Neural crest cell (in vitro differentiated cells): ENCODE measurements at regions not wholly inside any gene's neighbourhood (a gene's known extent, or its start where the extent isn't known, plus 50 kb on each side); places are given as distances from the start of the nearest gene placed in this dataset.
"Not testable (repeated sequence)": the region's sequence is repeated elsewhere in the genome, so short reads cannot be mapped to it uniquely, and the experiment has no call there.

Experiments used
- DNase-seq: peaks from one replicate; pipeline ENCODE4 v3.0.0; 2021; ENCODE audit warnings: low read depth, mixed read lengths, low spot score
- H3K27ac Mint-ChIP-seq: one replicate; pipeline ENCODE4 v1.8.0; 2021; ENCODE audit warnings: mild to moderate bottlenecking, mixed read lengths; ENCODE audit not compliant: unreplicated experiment
- H3K27me3 Mint-ChIP-seq: 2 replicates; pipeline ENCODE4 v1.8.0; 2021; ENCODE audit warnings: low read depth, mild to moderate bottlenecking, mixed read lengths
- H3K36me3 Mint-ChIP-seq: 2 replicates; pipeline ENCODE4 v1.8.0; 2021; ENCODE audit warnings: low read depth, mild to moderate bottlenecking, mixed read lengths
- H3K4me1 Mint-ChIP-seq: 2 replicates; pipeline ENCODE4 v1.8.0; 2021; ENCODE audit warnings: mixed read lengths
- H3K4me3 Mint-ChIP-seq: one replicate; pipeline ENCODE4 v1.8.0; 2021; ENCODE audit warnings: mild to moderate bottlenecking, mixed read lengths
- H3K9me3 Mint-ChIP-seq: 2 replicates; pipeline ENCODE4 v1.8.0; 2021; ENCODE audit warnings: mixed read lengths
- CTCF ChIP-seq: fragments of 200-600 bp; sonication (generic); conservative IDR thresholded peaks from 2 replicates; pipeline ENCODE4 v1.5.0; 2021; ENCODE audit warnings: antibody characterized with exemption, mild to moderate bottlenecking

GRCh38 chr2:142380372-142380771 lies 249.6 kb upstream of the LRP1B start:
- Mint-ChIP-seq H3K27me3 (no peaks in the 10 kb centered on the region), H3K9me3 (no peaks in the 10 kb centered on the region), H3K36me3 (no peaks in the 10 kb centered on the region), H3K27ac (no peak overlapping the region), H3K4me3 (no peak overlapping the region), H3K4me1 (no peaks in the 10 kb centered on the region)
- DNase-seq = no peak
- TF ChIP-seq CTCF = no peak

- H3K4me1 Mint-ChIP-seq, H3K9me3 Mint-ChIP-seq, H3K27me3 Mint-ChIP-seq, DNase-seq, H3K36me3 Mint-ChIP-seq, H3K4me3 Mint-ChIP-seq, H3K27ac Mint-ChIP-seq: not testable (repeated sequence)
Measured at GRCh38 chr2:142362069-142362468, 231.3 kb upstream of the LRP1B start.

GRCh38 chr2:142347751-142348150 lies 216.9 kb upstream of the LRP1B start:
- H3K27ac Mint-ChIP-seq = no peak overlapping the region
- DNase-seq = no peak
- peaks cover 2% of the 10 kb centered on the region for H3K9me3 Mint-ChIP-seq
- no peaks in the 10 kb centered on the region for H3K36me3 Mint-ChIP-seq
- H3K4me1 Mint-ChIP-seq = no peaks in the 10 kb centered on the region
- no peak overlapping the region for H3K4me3 Mint-ChIP-seq
- H3K27me3 Mint-ChIP-seq = no peaks in the 10 kb centered on the region
- TF ChIP-seq CTCF = no peak

GRCh38 chr2:142339261-142339660 lies 208.4 kb upstream of the LRP1B start:
- no peaks in the 10 kb centered on the region for H3K27me3 Mint-ChIP-seq
- no peak for TF ChIP-seq CTCF
- no peaks in the 10 kb centered on the region for H3K36me3 Mint-ChIP-seq
- H3K4me1 Mint-ChIP-seq = no peaks in the 10 kb centered on the region
- H3K27ac Mint-ChIP-seq = no peak overlapping the region
- peaks cover 2% of the 10 kb centered on the region for H3K9me3 Mint-ChIP-seq
- DNase-seq = no peak
- no peak overlapping the region for H3K4me3 Mint-ChIP-seq

GRCh38 chr2:142332196-142332595 lies 201.4 kb upstream of the LRP1B start:
- no peaks in the 10 kb centered on the region for H3K27me3 Mint-ChIP-seq
- no peak for TF ChIP-seq CTCF
- H3K36me3 Mint-ChIP-seq = no peaks in the 10 kb centered on the region
- H3K4me3 Mint-ChIP-seq = no peak overlapping the region
- no peak for DNase-seq
- peaks cover 8% of the 10 kb centered on the region for H3K9me3 Mint-ChIP-seq
- no peak overlapping the region for H3K27ac Mint-ChIP-seq
- H3K4me1 Mint-ChIP-seq = no peaks in the 10 kb centered on the region

GRCh38 chr2:142330458-142330857 lies 199.6 kb upstream of the LRP1B start:
- H3K4me3 Mint-ChIP-seq = no peak overlapping the region
- H3K27ac Mint-ChIP-seq = no peak overlapping the region
- TF ChIP-seq CTCF = no peak
- H3K36me3 Mint-ChIP-seq = no peaks in the 10 kb centered on the region
- peaks cover 8% of the 10 kb centered on the region for H3K9me3 Mint-ChIP-seq
- no peak for DNase-seq
- no peaks in the 10 kb centered on the region for H3K27me3 Mint-ChIP-seq
- H3K4me1 Mint-ChIP-seq = no peaks in the 10 kb centered on the region
